ENCODE measurements at regions not wholly inside any gene's neighbourhood (a gene's known extent, or its start where the extent isn't known, plus 50 kb on each side); places are given as distances from the start of the nearest gene placed in this dataset.

DNA sequence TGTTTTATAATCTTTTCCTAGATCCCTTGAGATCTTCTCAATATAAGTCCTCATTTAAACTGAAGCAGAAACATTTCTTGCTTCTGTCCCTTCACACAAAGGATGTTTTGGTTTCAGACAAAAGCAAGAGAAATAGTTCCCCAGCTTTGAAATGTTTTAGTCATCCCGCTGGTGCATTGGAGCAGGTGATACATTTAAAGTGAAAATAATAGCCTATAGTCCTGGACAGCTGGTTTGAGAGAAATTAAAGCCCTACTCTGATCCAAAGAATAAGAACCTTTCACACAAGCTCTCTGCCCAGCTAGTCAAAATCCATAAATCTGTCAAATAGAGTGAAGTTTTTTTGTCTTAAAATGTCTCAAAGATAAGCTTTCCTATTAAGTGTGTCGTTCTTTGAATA is 79.4 kb downstream of the LUZP4 start:
- Mint-ChIP-seq H3K27me3 (ENCODE audit: unreplicated experiment) (no peaks in the 10 kb centered on the region), H3K9me3 (ENCODE audit: unreplicated experiment) (no peaks in the 10 kb centered on the region), H3K4me1 (ENCODE audit: low read depth, unreplicated experiment) (peaks cover 2% of the 10 kb centered on the region), H3K4me3 (ENCODE audit: unreplicated experiment) (no peak overlapping the region), H3K27ac (ENCODE audit: unreplicated experiment) (no peak overlapping the region), H3K36me3 (ENCODE audit: unreplicated experiment) (no peaks in the 10 kb centered on the region)
- no peak for DNase-seq
- TF ChIP-seq, protein P1, sequence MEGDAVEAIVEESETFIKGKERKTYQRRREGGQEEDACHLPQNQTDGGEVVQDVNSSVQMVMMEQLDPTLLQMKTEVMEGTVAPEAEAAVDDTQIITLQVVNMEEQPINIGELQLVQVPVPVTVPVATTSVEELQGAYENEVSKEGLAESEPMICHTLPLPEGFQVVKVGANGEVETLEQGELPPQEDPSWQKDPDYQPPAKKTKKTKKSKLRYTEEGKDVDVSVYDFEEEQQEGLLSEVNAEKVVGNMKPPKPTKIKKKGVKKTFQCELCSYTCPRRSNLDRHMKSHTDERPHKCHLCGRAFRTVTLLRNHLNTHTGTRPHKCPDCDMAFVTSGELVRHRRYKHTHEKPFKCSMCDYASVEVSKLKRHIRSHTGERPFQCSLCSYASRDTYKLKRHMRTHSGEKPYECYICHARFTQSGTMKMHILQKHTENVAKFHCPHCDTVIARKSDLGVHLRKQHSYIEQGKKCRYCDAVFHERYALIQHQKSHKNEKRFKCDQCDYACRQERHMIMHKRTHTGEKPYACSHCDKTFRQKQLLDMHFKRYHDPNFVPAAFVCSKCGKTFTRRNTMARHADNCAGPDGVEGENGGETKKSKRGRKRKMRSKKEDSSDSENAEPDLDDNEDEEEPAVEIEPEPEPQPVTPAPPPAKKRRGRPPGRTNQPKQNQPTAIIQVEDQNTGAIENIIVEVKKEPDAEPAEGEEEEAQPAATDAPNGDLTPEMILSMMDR (IDR thresholded peaks at IDR 0.05; ENCODE audit: partially characterized antibody, unreplicated experiment) = no peak

DNA sequence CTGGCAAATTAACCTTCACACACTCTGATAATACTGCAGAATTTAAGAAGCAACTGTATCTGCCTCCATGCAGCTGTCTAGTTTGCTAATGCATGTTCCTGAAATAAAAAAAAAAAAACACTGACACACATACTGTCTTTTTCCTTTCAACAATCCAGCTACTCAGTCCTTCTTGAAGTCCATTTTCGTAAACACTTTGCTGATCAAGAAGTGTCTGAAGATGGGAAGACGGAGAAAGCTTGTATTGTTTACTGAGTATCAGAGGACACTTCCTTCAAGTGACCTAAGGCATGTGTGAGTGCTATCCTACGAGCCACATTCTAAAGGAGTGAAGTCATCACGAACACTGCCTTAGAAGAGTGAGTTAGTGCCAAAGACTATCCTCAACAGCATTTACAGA is 82.6 kb downstream of the LUZP4 start:
- Mint-ChIP-seq H3K9me3 (ENCODE audit: unreplicated experiment) (no peaks in the 10 kb centered on the region), H3K4me3 (ENCODE audit: unreplicated experiment) (no peak overlapping the region), H3K36me3 (ENCODE audit: unreplicated experiment) (no peaks in the 10 kb centered on the region), H3K27ac (ENCODE audit: unreplicated experiment) (no peak overlapping the region), H3K4me1 (ENCODE audit: low read depth, unreplicated experiment) (no peaks in the 10 kb centered on the region), H3K27me3 (ENCODE audit: unreplicated experiment) (no peaks in the 10 kb centered on the region)
- DNase-seq = no peak
- TF ChIP-seq, protein P1 (IDR thresholded peaks at IDR 0.05; ENCODE audit: partially characterized antibody, unreplicated experiment) = no peak

DNA sequence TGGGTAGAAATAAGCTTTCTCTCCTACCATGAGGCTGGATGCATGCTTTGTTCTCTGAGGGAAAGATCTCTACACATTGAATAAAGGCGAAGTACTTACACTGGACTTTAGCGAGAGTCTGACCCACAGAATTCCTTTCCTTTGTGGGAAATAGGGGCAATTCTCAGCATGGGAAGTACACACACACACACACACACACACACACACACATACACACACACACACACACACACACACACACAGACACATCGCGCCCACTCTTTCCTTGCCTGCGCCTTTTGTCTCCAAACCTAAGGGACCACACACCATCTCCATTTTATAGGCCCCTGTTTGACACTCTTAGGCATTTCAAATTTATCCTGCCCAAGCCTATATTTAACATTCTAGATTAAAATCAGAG is 83.8 kb downstream of the LUZP4 start:
- no peaks in the 10 kb centered on the region for H3K9me3 Mint-ChIP-seq (ENCODE audit: unreplicated experiment)
- no peak overlapping the region for H3K4me3 Mint-ChIP-seq (ENCODE audit: unreplicated experiment)
- no peak for DNase-seq

DNA sequence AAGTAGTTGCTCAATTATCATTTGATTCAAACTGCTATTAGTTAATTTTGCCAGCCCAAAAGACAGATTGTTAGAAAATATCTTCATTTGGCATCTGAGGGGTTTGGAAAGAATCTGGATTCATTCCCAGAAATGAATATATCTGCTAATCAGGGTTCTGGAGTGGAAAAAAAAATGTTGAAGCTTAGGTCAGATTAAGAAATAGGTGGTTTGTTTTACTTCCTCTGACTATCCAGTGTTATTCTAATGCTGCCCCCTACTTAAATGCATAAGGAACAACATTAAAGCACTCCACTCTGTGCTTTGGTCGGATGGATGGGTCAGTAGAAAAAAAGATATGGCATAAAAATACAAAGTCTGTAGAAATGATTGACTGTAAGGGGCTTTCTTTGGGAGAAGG is 89.0 kb downstream of the LUZP4 start:
- no peak for DNase-seq
- TF ChIP-seq, protein P1 (IDR thresholded peaks at IDR 0.05; ENCODE audit: partially characterized antibody, unreplicated experiment) = no peak
- Mint-ChIP-seq H3K9me3 (ENCODE audit: unreplicated experiment) (no peaks in the 10 kb centered on the region), H3K4me3 (ENCODE audit: unreplicated experiment) (no peak overlapping the region), H3K27ac (ENCODE audit: unreplicated experiment) (no peak overlapping the region), H3K36me3 (ENCODE audit: unreplicated experiment) (no peaks in the 10 kb centered on the region), H3K27me3 (ENCODE audit: unreplicated experiment) (no peaks in the 10 kb centered on the region), H3K4me1 (ENCODE audit: low read depth, unreplicated experiment) (peaks cover 5% of the 10 kb centered on the region)

More for the DNA sequence above, 83.8 kb downstream of the LUZP4 start:
- Mint-ChIP-seq H3K4me1 (ENCODE audit: low read depth, unreplicated experiment) (peaks cover 5% of the 10 kb centered on the region), H3K27ac (ENCODE audit: unreplicated experiment) (no peak overlapping the region), H3K36me3 (ENCODE audit: unreplicated experiment) (no peaks in the 10 kb centered on the region), H3K27me3 (ENCODE audit: unreplicated experiment) (no peaks in the 10 kb centered on the region)
- TF ChIP-seq, protein P1 (IDR thresholded peaks at IDR 0.05; ENCODE audit: partially characterized antibody, unreplicated experiment) = no peak

DNA sequence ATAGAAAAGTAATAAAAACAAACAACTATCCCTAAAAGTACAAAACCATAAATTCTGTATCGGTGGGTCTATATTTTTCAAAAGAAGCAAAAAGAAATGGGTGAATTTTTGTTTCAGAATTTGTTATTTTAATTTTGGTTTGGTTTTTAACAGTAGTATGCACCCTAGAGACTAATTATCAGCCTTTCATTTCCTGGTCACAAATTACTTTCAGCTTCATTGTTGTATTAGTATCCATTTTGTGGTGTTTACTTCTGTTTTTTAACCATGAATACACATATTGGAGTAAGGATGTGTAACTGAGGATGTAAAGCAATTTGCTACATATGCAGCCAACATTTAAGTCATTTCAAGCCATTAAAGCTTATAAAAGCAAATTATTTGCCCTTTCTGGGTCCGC is 97.8 kb downstream of the LUZP4 start:
- Mint-ChIP-seq H3K27me3 (ENCODE audit: unreplicated experiment) (no peaks in the 10 kb centered on the region), H3K4me3 (ENCODE audit: unreplicated experiment) (no peak overlapping the region), H3K27ac (ENCODE audit: unreplicated experiment) (no peak overlapping the region), H3K36me3 (ENCODE audit: unreplicated experiment) (no peaks in the 10 kb centered on the region), H3K9me3 (ENCODE audit: unreplicated experiment) (no peaks in the 10 kb centered on the region), H3K4me1 (ENCODE audit: low read depth, unreplicated experiment) (no peaks in the 10 kb centered on the region)
- DNase-seq = no peak
- TF ChIP-seq, protein P1 (IDR thresholded peaks at IDR 0.05; ENCODE audit: partially characterized antibody, unreplicated experiment) = no peak

All from glutamatergic neuron (in vitro differentiated cells).